ENCODE measurements at regions not wholly inside any gene's neighbourhood (a gene's known extent, or its start where the extent isn't known, plus 50 kb on each side); places are given as distances from the start of the nearest gene placed in this dataset.

- POLR2A ChIA-PET, result no interaction called here
- Mint-ChIP-seq H3K27ac (no peak overlapping the region), H3K36me3 (ENCODE audit: low read depth) (peaks cover 4% of the 10 kb centered on the region), H3K27me3 (no peaks in the 10 kb centered on the region), H3K9me3 (peaks cover 16% of the 10 kb centered on the region), H3K4me1 (ENCODE audit: low read depth) (no peaks in the 10 kb centered on the region), H3K4me3 (no peak overlapping the region)
- H3K4me1 ChIP-seq (ENCODE audit: insufficient read depth, low read length), result no peaks in the 10 kb centered on the region
- H3K36me3 ChIP-seq (ENCODE audit: insufficient read depth, low read length), result no peaks in the 10 kb centered on the region
- intact Hi-C loops (cut with DNase I, micrococcal nuclease), result no loop called here
- ATAC-seq (ENCODE audit: poor library complexity) (no peak), DNase-seq (no peak)
- CTCF ChIA-PET, result no interaction called here
- H3K27ac ChIP-seq (ENCODE audit: low read depth in 1 of 2, low read length in 2 of 2), result no peak overlapping the region
- no peak overlapping the region for H3K4me3 ChIP-seq (ENCODE audit: low read length)
- no peaks in the 10 kb centered on the region for H3K27me3 ChIP-seq (ENCODE audit: control insufficient read depth in 1 of 2, insufficient read depth in 2 of 2, low read length in 2 of 2)
- H3K9me3 ChIP-seq (ENCODE audit: control insufficient read depth in 1 of 2, insufficient read depth in 1 of 2, low read length in 2 of 2), result peaks cover 0 to 7% of the 10 kb centered on the region in 2 experiments
- TF ChIP-seq, protein P1, sequence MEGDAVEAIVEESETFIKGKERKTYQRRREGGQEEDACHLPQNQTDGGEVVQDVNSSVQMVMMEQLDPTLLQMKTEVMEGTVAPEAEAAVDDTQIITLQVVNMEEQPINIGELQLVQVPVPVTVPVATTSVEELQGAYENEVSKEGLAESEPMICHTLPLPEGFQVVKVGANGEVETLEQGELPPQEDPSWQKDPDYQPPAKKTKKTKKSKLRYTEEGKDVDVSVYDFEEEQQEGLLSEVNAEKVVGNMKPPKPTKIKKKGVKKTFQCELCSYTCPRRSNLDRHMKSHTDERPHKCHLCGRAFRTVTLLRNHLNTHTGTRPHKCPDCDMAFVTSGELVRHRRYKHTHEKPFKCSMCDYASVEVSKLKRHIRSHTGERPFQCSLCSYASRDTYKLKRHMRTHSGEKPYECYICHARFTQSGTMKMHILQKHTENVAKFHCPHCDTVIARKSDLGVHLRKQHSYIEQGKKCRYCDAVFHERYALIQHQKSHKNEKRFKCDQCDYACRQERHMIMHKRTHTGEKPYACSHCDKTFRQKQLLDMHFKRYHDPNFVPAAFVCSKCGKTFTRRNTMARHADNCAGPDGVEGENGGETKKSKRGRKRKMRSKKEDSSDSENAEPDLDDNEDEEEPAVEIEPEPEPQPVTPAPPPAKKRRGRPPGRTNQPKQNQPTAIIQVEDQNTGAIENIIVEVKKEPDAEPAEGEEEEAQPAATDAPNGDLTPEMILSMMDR (IDR thresholded peaks at IDR 0.05), result no peak
These were observed 323.5 kb upstream of the SLC24A2 start for GRCh38 chr9:20112205-20112783.

- Mint-ChIP-seq H3K9me3 (peaks cover 13% of the 10 kb centered on the region), H3K4me3 (no peak overlapping the region), H3K36me3 (ENCODE audit: low read depth) (peaks cover 4% of the 10 kb centered on the region), H3K4me1 (ENCODE audit: low read depth) (no peaks in the 10 kb centered on the region), H3K27me3 (no peaks in the 10 kb centered on the region), H3K27ac (no peak overlapping the region)
- no peak for DNase-seq
- H3K27me3 ChIP-seq (ENCODE audit: control insufficient read depth in 1 of 2, insufficient read depth in 2 of 2, low read length in 2 of 2), result no peaks in the 10 kb centered on the region
- H3K9me3 ChIP-seq (ENCODE audit: control insufficient read depth in 1 of 2, insufficient read depth in 1 of 2, low read length in 2 of 2), result peaks cover 0 to 7% of the 10 kb centered on the region in 2 experiments
- TF ChIP-seq, protein P1 (IDR thresholded peaks at IDR 0.05), result no peak
- no peaks in the 10 kb centered on the region for H3K4me1 ChIP-seq (ENCODE audit: insufficient read depth, low read length)
- H3K36me3 ChIP-seq (ENCODE audit: insufficient read depth, low read length), result no peaks in the 10 kb centered on the region
- ATAC-seq (ENCODE audit: poor library complexity), result no peak
- ChIA-PET POLR2A (no interaction called here), CTCF (no interaction called here)
- no peak overlapping the region for H3K4me3 ChIP-seq (ENCODE audit: low read length)
- H3K27ac ChIP-seq (ENCODE audit: low read depth in 1 of 2, low read length in 2 of 2), result no peak overlapping the region
- intact Hi-C loops (cut with DNase I, micrococcal nuclease), result no loop called here
These were observed 322.5 kb upstream of the SLC24A2 start for GRCh38 chr9:20111173-20111843.

- ChIA-PET CTCF (interaction anchor here (0.6 kb wide), 1 partner anchor 38 kb away, joined by 3 read pairs; no protein-coding TSS in a partner anchor), POLR2A (no interaction called here)
- no peaks in the 10 kb centered on the region for H3K4me1 ChIP-seq (ENCODE audit: insufficient read depth, low read length)
- H3K27me3 ChIP-seq (ENCODE audit: control insufficient read depth in 1 of 2, insufficient read depth in 2 of 2, low read length in 2 of 2), result no peaks in the 10 kb centered on the region
- DNase-seq, result no peak
- Mint-ChIP-seq H3K36me3 (ENCODE audit: low read depth) (no peaks in the 10 kb centered on the region), H3K4me3 (no peak overlapping the region), H3K27me3 (no peaks in the 10 kb centered on the region), H3K9me3 (peaks cover 9% of the 10 kb centered on the region), H3K27ac (no peak overlapping the region), H3K4me1 (ENCODE audit: low read depth) (no peaks in the 10 kb centered on the region)
- H3K4me3 ChIP-seq (ENCODE audit: low read length), result no peak overlapping the region
- intact Hi-C loops (cut with DNase I, micrococcal nuclease), result no loop called here
- H3K27ac ChIP-seq (ENCODE audit: low read depth in 1 of 2, low read length in 2 of 2), result no peak overlapping the region
- ATAC-seq (ENCODE audit: poor library complexity), result no peak
- H3K9me3 ChIP-seq (ENCODE audit: control insufficient read depth in 1 of 2, insufficient read depth in 1 of 2, low read length in 2 of 2), result peaks cover 0 to 9% of the 10 kb centered on the region in 2 experiments
- TF ChIP-seq, protein P1 (IDR thresholded peaks at IDR 0.05), result no peak
- no peaks in the 10 kb centered on the region for H3K36me3 ChIP-seq (ENCODE audit: insufficient read depth, low read length)
These were observed 306.7 kb upstream of the SLC24A2 start for GRCh38 chr9:20095430-20096092.
